ENCODE measurements at regions not wholly inside any gene's neighbourhood (a gene's known extent, or its start where the extent isn't known, plus 50 kb on each side); places are given as distances from the start of the nearest gene placed in this dataset.

DNA sequence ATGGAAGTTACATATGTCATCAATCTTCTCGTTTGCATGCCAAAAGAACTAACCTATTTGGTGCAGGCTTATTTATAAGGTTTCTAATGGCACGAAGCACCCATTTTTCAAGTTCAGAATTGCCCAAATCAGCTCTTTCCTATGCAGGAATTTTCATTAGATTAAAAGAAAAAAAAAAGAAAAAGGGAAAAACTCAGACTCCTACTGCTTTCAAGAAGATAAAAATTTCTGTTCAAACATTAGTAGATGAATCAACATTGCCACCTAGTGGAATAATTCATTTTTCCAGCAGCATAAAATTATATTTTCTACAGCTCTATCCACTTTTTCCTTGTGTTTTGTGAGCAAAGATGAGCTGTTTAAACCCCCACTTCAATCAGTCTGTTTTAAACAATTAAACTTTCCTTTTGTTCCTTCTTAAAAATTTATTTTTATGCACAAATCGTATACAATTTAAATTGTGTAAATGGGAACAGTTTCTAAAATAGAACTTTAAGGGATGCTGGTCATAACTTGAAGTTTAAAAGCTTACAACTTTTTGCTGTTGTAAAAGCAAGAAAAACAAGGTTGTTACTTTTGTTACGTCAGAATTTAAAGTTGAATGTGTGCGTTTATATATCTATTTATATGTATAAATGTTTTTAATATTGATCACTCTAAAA lies 309.9 kb downstream of the ARAP2 start:
- Histone ChIP-seq H3K27ac (no peak overlapping the region), H3K4me3 (no peak overlapping the region)
- no peak for DNase-seq (ENCODE audit: low spot score)
- TF ChIP-seq, protein P1, sequence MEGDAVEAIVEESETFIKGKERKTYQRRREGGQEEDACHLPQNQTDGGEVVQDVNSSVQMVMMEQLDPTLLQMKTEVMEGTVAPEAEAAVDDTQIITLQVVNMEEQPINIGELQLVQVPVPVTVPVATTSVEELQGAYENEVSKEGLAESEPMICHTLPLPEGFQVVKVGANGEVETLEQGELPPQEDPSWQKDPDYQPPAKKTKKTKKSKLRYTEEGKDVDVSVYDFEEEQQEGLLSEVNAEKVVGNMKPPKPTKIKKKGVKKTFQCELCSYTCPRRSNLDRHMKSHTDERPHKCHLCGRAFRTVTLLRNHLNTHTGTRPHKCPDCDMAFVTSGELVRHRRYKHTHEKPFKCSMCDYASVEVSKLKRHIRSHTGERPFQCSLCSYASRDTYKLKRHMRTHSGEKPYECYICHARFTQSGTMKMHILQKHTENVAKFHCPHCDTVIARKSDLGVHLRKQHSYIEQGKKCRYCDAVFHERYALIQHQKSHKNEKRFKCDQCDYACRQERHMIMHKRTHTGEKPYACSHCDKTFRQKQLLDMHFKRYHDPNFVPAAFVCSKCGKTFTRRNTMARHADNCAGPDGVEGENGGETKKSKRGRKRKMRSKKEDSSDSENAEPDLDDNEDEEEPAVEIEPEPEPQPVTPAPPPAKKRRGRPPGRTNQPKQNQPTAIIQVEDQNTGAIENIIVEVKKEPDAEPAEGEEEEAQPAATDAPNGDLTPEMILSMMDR (IDR thresholded peaks at IDR 0.05), result peak; percentile 39

DNA sequence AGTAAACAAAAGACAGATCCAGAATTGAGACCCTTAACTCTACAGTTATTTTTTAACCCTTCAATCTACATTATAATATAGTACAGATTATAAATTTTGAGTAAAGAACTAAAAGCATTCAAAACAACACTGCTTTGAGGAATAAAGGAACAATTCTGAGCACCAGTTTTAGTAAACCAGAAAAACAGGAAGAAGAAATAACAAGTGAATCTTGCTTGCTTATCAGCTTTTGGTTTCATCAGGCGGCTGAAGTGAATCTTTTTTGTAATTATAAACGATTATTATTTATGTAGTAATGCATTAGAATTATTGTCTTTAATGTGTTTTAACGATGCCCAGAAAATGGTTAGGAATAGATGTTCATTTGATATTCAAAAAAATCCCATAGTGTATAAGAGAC lies 305.4 kb downstream of the ARAP2 start:
- Histone ChIP-seq H3K27ac (no peak overlapping the region), H3K4me3 (no peak overlapping the region)
- DNase-seq (ENCODE audit: low spot score), result no peak
- TF ChIP-seq, protein P1 (IDR thresholded peaks at IDR 0.05), result no peak

DNA sequence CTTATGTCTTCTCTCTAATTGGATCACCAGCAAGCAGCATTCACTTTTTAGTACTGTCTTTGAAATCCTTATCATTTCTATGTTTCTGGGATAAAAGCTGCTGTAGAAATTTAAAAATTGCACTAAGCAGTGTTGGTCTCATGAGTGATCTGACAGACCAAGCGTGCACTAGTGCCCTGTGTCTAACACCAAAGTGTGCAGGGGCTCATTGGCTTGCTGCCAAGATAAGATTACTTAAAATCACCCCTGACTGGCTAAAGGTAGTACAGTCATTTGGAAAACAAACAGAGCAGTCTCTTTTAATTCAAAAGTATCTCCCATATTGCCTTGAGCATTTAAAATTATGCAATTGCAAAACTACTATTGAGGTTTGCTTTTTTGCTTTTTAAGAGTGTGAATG lies 304.6 kb downstream of the ARAP2 start:
- TF ChIP-seq, protein P1 (IDR thresholded peaks at IDR 0.05), result no peak
- Histone ChIP-seq H3K27ac (no peak overlapping the region), H3K4me3 (no peak overlapping the region)
- DNase-seq (ENCODE audit: low spot score), result no peak

DNA sequence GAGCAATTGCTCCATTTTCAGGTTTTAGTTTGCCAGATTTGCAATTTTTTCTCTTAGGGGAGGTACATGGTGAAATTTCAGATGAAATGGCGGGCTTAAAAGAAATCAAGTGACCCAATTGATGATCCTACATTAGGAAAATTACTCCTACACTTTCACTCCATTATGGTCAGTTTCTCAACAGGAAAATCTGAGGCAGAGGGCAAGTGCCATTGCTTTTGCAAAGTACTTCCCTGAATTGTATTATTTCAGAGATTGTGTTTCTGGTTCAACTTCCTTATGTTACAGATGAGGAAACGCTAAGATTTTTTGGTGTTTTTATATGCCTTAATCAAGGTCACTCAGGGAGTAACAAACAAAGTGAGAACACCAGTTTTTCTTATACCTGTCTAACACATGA lies 302.2 kb downstream of the ARAP2 start:
- Histone ChIP-seq H3K4me3 (no peak overlapping the region), H3K27ac (no peak overlapping the region)
- no peak for DNase-seq (ENCODE audit: low spot score)
- TF ChIP-seq, protein P1 (IDR thresholded peaks at IDR 0.05), result no peak

DNA sequence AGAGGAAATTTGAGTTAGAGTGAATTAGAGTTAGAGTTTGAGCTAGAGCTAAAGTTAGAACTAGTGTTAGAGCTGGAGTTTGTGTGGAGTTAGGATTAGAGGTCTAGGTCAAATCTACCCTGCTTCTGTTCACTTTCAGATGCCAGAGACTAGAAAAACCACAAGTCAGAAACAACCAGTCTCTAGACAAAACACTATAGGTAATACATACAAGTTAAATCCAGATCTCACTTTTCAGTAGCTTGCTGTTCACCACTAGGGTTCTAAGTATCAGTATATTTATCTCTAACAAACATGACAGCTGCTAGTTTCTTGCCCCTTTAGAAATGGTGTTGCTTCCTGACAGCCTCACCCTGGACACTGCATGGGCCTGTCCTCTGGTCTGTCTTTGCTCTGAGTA lies 300.7 kb downstream of the ARAP2 start:
- Histone ChIP-seq H3K4me3 (no peak overlapping the region), H3K27ac (no peak overlapping the region)
- DNase-seq (ENCODE audit: low spot score), result no peak
- TF ChIP-seq, protein P1 (IDR thresholded peaks at IDR 0.05), result no peak

DNA sequence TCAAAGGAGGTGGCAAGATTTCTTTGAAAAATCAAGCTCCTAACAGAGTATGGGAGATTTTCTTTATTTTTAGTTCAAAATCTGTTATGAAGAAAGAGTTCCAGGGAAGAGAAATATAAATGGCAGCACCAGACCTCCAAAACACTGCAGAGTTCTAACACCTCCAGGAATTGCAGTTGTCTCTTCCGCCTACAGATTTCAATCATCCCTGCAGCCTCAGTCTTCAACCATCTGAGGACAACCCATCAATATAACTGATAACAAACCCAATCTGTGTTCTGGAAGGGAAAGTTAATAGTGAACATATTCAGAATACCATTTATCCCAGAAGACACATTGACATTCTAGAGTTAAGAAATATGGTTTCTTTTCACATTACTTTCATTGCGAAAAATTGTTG lies 296.1 kb downstream of the ARAP2 start:
- Histone ChIP-seq H3K27ac (no peak overlapping the region), H3K4me3 (no peak overlapping the region)
- TF ChIP-seq, protein P1 (IDR thresholded peaks at IDR 0.05), result no peak
- DNase-seq (ENCODE audit: low spot score), result no peak

DNA sequence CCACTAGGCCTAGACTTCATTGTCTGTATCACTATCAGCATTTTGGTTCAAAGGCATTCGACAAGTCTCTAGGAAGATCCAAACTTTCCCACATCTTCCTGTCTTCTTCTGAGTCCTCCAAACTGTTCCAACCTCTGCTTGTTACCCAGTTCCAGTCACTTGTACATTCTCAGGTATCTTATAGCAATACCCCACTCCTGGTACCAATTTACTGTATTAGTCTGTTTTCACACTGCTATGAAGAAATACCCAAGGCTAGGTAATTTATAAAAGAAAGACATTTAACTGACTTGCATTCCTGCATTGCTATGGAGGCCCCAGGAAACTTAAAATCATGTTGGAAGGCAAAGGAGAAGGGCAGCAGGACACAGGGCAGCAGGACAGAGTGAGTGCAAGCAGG lies 293.9 kb downstream of the ARAP2 start:
- Histone ChIP-seq H3K4me3 (no peak overlapping the region), H3K27ac (no peak overlapping the region)
- TF ChIP-seq, protein P1 (IDR thresholded peaks at IDR 0.05), result no peak
- DNase-seq (ENCODE audit: low spot score), result no peak
